ENCODE measurements at regions not wholly inside any gene's neighbourhood (a gene's known extent, or its start where the extent isn't known, plus 50 kb on each side); places are given as distances from the start of the nearest gene placed in this dataset.

DNA sequence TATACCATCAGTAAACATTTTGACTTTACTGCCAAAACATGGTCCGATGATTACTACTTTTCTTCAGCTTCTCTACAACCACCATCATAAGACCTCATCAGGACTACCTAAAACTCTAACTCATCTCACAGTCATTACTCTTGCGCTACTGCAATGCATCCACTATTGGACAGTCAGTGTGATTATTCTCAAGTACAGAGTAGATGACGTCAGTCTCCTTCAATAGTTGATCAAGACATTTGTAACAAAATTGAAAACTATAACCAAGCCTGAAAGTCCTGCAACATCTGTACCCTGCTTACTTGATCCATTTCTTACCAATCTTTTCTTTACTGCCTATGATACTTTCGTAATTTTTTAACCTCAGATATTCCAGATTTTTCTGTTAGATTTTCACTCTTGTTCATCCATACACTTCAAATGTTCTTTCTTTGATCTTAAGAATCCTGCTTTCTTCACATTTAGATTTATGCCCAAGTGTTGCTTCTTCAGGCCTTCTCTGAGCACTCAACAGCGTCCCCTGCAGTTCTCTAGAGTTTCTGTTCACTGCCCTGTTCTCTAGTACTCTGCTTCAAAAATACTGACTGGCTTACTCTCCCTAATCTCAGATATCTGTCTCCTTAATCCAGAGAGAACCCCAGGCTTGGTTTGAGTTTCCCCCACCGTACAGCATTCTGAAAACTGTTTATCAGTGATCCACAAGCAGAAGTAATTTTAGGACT lies 1517.6 kb downstream of the STIM2 start:
- no peak for DNase-seq (ENCODE audit: low read depth, low spot score)

DNA sequence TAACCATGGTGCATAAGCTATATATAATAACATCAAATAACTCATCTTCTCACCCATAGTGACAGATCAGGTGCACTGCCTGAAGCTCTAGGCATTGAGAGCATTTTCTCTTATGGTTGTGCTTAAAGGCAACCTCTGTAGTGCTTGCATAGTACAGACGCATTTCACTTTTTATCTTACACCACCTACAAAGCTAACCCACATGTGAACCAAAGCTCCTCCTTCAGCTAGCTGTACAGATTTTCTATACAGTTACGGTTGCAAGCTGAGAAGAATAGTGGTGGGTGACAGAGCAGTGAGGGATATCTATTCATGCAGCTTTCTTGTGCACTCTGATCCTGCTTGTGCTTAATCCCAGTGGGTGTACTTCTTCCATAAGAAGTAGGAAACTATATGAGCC lies 1525.2 kb downstream of the STIM2 start:
- no peak for DNase-seq (ENCODE audit: low read depth, low spot score)

DNA sequence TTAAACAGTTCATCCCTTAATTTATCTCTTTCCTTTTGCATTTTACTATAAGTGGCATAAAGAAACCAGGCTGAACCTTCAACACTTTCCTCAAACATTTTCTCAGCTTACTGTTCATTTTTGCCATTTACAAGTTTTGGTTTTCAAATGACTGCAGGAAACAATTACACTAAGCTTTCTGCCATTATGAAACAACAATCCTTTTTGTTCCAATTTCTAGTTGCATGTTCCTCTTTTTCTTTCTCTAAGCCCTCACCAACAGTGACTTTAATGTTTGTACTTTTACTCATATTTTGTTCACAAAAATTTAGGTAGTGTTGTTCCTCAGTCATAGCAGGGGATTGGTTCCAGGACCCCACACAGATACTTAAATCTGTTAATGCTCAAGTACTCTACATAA lies 1526.1 kb downstream of the STIM2 start:
- no peak for DNase-seq (ENCODE audit: low read depth, low spot score)

DNA sequence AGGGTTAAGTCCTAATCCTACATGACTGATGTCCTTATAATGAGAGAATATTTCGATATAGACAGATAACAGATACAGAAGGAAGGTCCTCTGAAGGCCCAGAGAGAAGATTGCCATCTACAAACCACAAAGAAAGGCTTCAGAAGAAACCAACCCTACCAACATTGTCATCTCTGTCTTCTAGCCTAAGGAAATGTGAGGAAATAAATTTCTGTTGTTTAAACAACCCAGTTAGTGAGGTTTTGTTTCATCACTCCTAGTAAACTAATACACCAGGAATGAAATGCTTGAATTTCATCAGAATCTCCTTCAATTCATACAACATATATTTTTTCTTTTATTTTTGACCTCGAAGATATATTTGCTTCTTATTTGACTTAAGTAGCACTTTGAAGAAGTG lies 1527.8 kb downstream of the STIM2 start:
- DNase-seq (ENCODE audit: low read depth, low spot score) = no peak

DNA sequence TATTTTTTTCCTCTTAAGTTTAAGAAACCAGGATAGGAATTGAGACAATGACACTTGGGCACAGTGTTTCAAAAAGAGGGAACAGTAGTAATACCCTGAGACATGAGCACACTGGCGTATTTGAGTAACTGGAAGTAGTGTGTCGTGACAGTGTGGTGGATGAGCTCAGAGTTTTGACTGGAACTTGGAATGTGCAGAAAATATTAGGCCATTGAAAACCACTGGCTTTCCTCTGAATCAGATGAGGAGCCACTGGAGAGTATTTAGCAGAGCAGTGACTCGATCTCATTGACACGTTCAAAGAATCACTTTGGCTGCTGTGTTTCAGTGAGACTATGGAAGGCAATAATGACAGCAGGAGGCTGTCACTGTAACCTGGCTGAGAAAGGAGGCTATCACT lies 1531.2 kb downstream of the STIM2 start:
- no peak for DNase-seq (ENCODE audit: low read depth, low spot score)

DNA sequence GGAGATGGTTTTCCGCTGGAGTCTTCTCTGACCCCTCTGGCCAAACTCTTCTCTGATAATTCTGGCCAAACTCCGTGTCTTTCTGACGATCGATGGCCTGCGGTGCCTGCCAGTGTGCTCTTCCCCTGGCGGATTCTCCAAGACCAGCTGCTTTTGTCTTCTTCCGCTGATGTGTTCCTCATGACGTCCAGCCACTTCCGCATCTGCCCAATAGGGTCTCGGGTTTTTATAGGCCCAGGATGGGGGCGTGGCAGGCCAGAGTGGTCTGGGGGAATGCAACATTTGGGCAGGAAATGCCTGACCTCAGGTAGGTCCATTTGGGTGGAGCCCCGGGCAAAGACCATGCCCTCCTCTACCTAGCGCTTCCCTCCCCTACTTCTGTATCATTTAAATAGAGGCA lies 1542.1 kb downstream of the STIM2 start:
- no peak for DNase-seq (ENCODE audit: low read depth, low spot score)

DNA sequence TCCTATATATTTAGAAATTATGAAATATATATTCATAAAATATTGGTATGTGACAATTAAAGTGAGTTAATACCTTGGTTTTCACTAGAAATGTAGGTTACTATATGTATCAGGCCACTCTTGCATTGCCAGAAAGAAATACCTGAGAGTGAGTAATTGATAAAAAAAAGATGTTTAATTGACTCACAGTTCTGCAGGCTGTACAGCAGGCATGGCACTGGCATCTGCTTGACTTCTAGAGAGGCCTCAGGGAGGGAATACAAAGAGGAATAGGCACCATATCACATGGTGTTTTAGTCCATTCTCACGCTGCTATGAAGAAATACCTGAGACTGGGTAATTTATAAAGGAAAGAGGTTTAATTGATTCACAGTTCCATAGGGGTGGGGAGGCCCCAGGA lies 1560.6 kb downstream of the STIM2 start:
- DNase-seq (ENCODE audit: low read depth, low spot score) = no peak

DNA sequence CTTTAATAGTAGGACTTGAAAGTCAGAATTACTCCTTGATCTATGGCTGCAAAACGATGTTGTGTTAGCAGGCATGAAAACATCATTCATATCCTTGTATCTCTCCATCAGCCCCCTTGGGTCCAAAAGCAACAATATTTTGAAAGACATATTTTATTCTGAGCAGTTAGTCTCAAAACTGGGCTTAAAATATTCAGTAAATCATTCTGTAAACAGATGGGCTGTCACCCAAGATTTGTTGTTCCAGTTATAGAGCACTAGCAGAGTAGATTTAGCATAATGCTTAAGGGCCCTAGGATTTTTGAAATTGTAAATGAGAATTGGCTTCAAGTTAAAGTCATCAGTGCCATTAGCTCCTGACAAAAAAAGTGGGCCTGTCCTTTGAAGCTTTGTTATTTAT lies 1565.6 kb downstream of the STIM2 start:
- DNase-seq (ENCODE audit: low read depth, low spot score) = no peak

DNA sequence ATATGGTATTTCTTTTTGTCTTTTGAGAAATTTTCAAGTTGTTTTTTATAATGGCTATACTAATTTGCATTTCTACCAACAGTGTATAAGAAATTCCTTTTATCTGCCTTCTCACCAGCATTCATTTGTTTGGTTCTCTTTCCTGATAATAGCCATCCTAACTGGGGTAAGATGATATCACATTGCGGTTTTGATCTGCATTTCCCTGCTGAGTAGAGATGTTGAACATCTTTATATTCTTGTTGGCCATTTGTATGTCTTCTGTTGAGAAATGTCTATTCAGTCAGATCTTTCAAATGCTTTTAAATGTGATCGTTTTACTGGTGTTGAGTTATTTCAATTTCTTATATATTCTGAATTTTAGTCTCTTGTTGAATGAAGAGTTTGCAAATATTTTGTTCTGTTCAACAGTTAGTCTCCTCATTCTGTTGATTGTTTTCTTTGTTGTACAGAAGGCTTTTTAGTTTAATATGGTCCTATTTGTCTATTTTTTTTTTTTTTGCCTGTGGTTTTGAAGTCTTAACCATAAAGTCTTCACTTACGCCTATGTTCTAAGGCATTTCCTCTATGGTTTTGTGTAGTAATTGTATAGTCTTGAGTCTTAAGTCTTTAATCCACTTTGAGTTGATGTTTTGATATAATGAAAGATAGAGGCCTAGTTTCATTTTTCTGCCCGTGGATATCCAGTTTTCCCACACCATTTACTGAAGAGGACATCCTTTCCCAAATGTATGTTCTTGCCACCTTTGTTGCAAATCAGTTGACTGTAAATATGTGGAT lies 1566.9 kb downstream of the STIM2 start:
- DNase-seq (ENCODE audit: low read depth, low spot score) = no peak

DNA sequence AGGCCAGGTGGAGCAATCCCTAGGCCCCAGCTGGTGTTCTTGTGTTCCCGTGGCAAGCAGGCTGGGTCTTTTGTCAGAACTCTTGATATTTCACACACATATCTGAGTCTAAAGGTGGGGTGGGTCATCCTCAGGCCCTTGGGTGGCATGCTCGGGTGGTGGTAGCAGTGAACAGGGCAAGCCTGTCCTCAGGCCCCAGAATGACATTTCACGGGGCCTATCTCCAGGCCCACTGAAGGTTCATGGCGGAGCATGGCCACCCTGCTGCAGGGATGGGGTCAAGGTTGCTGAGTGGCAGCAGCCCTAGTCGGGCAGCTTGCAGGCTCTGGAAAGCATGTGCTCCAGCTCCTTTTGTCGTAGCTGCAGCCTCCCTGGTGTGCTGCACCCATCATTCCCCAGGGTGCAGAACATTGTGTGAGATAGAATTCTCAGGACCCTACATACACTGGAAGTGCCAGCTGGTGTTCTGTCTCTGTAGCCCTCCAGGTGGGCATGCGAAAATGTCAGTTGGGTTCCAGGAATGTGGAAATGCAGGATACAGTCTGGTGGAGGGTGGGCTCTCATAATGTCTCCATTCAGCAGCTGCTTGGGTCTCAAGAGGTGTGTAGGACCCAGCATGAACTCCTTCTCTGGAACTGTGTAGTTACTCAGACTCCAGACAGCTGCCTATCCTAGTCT lies 1571.8 kb downstream of the STIM2 start:
- DNase-seq (ENCODE audit: low read depth, low spot score) = no peak

DNA sequence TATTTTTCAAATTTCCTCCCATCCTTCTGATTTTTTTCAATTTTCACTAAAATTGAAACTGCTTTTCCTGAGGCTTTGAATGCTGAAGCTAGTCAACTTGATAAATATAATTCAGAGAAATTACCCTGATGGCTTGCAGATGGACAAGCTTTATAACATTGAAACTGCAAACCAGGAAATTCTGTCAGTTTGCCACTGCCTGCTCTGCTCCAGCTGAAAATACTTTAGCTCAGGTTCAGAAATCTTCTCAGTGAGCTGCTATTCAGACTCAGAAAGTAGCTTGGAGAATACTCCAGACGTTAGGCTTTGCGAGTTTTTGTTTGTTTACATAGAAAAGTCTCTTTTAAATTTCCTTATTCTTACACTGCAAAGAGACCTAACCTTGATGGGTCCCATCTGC lies 1574.7 kb downstream of the STIM2 start:
- no peak for DNase-seq (ENCODE audit: low read depth, low spot score)

DNA sequence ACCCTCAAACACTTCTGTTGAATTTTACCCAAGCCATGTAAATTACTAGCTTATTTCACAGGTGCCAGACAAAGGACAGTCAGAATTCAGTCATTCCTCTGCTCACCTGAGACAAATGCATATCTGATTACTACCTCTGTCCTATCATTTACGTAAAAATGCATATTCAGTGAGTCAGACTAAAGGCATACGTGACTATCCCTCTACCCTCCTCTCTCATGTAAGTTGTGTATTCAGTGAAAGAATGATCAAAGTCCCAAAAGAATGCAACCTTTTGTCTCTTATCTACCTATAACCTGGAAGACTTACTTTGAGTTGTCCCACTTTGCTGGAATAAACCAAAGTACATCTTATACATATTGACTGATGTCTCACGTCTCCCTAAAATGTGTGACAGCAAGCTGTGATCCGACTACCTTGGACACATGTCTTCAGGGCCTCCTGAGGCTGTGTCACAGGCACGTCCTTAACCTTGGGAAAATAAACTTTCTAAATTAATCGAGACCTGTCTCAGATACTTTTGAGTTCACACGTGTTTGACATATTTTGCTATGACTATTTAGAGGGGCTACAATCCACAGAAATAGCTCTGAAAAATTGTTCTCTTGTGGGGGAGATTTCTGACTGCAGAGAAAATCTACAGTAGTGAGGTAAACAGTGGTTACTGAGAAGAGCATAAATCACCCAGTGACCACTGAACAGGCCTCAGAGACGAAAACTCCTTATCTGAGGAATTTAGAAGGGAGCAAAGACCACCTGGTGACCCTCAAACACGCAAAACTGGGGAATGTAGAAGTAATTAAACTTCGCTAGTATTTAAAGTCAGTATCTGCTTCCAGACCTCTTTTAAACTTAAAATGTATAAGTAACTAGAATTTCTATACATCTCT lies 1575.8 kb downstream of the STIM2 start:
- no peak for DNase-seq (ENCODE audit: low read depth, low spot score)

DNA sequence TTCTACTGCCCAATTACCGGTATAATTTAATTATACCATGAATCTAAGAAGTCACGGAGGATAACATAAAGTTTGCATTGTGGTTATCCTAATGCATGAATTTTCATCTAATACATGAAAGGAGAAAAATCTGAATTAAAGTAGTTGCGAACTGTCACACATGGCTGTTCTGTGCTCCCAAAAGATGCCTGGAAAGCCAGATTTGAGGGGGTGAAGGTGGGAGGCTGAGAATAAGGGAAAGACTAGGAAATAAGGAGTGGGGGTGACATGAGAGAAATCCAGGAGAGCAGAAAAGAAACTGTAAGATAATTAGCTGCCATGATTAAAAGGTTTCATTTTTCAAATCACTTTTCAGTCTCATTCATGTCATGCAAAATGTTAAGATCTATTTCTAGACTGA lies 1582.7 kb downstream of the STIM2 start:
- no peak for DNase-seq (ENCODE audit: low read depth, low spot score)

DNA sequence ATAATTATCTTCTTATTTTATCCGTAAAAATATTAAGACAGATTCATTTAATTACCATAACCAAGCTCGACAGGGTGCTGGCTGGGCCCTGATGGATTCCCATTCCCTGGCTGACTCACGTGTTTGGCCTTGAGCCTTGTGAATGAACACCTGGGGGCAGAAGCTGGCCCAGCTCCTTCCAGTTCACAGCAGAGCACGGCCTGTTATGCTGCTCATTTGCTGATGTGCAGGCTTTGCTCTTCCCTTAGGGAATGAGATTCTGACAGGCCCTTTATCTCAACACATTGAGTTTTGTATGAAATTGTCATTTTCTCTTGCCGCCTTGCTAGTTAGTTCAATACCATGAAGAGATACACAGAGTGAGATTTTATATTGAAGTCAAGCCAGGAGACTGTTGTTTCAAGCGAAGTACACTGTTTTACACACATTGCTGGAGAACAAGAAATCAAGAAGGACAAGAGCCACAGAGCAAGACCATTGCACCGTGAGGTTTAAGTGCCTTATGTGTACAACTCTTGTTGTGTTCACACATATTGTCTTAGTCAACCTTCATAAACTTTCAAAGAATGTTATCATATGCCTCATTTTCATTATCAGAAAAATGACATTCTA lies 1583.3 kb downstream of the STIM2 start:
- peak; percentile 47 for DNase-seq (ENCODE audit: low read depth, low spot score)

DNA sequence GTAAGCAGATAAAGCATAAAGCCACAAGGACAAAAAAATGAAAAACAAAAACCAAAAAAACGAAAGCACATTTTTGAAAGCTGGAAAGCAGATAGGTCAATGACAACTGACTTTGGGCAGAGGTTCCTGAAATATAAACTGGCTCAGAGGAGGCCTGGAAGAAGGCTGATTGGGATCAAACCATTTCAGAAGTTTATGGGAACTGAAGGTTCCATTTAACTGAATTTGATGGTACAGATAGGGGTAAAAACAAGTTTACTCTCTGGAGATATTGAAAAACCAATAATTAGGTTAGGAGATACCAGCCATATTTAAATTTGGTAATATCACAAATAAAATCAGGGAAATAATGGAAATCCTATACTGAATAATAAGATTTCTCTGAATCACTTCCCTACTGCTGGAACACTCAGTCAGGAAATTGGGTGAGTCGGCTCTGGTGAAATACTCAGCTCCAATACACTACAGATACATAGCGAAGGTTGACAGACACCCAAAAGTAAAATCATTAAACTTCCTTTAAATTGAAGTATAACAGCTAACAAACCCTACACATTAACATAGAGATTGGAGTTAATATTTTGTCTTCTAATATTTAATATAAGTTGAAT lies 1584.3 kb downstream of the STIM2 start:
- DNase-seq (ENCODE audit: low read depth, low spot score) = no peak

DNA sequence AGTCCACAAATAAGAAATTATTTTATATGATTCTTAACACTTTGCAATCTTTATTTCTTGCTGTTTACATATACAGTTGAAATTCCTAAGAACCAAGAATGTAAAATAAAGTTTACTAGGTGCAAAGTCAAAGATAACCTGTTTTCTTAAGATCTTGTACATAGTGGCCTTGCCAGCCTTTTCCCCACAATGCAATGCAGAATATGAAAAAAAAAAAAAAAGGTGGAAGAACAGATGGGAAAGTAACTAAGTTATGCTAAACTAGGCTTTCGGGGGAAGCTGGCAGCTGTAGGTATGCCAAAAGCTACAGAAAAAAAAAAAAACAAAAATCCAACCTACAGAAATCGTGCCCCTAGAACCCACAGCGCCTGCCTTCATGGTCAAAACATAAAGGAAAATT lies 1588.4 kb downstream of the STIM2 start:
- no peak for DNase-seq (ENCODE audit: low read depth, low spot score)

DNA sequence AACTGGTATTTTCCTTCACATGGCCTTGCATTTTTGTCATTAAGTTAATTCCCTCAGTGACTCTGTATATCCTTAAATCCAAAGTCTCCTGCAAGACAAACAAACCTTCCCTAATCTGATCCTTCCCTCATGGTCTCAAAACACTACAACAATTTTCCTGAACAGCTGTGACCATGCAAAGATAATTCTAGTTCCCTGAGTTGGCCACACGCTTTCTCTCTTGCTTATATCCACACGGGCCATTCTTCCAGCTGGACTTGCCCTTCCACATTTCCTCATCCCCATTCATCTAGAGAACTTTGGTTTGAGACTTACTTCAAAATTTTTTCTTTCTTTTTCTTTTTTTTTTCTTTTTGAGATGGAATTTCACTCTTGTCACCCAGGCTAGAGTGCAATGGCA lies 1590.7 kb downstream of the STIM2 start:
- DNase-seq (ENCODE audit: low read depth, low spot score) = no peak

DNA sequence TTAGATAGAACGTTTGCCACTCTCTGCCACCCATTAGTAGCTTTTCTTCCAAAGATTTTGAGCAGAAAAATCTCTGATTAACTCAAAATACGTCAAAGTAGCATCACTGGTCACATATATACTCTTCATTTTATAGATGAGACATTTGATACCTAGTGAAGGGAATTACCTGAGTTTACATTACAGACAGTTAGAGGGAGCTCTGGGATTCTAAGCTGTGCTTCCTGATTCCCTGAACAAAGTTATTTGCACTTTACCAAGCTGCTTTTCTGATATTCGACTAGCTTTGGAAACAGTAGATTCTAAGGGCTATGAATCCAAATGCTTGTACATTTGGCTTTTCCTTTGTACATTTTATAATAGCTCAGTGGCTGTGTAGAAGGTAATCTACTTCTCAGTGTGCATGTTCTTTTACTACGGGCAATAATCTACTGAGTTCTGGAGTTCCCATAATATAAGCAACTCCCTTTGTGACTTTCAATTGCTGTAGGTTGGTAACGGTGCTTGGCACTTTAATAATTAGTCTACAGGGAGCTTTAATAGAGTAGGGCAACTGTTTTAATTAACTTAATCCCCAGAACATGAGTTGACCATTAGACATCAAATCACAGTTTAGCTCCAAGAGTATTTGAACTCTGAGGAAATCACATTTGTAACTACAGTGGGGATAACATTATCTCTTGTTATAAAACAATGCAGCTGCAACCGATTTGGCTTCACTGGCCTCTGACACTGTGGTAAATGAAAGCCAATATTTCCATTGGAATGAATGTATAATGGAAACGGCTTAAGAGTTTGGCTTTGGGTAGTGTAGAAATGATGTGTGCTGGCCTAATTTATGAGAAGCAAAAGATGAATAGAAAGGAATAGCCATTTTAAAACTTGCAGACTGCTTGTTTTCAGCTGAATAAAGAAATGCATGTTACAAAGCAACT lies 1602.4 kb downstream of the STIM2 start:
- DNase-seq (ENCODE audit: low read depth, low spot score) = no peak

DNA sequence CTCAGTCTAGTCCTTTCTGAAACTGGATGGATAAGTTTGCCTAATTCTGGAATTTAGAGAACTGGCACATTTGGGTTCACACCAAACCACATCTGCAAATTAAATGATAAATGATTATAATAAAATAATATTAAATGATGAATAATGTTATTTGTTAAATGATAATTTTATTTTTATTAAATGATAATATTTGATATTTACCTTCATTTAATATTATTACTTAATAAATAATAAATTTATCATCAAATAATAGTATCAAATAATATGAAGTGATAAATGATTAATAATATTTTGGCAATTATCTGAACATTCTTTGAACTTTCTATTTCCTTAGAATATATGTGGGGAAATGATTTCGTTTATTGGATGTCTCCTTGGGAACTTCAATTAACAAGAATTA lies 1604.2 kb downstream of the STIM2 start:
- DNase-seq (ENCODE audit: low read depth, low spot score) = no peak

DNA sequence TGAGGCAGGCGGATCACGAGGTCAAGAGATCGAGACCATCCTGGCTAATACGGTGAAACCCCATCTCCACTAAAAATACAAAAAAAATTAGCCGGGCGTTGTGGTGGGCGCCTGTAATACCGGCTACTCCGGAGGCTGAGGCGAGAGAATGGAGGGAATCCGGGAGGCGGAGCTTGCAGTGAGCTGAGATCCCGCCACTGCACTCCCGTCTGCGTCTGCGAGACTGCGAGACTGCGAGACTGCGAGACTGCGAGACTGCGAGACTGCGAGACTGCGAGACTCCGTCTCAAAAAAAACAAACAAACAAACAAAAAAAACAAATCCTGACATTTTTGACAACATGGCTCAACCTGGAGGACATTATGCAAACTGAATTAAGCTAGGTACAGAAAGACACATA lies 1606.2 kb downstream of the STIM2 start:
- DNase-seq (ENCODE audit: low read depth, low spot score) = peak; percentile 39
